ENCODE measurements at regions not wholly inside any gene's neighbourhood (a gene's known extent, or its start where the extent isn't known, plus 50 kb on each side); places are given as distances from the start of the nearest gene placed in this dataset.
"Not testable (repeated sequence)": the region's sequence is repeated elsewhere in the genome, so short reads cannot be mapped to it uniquely, and the experiment has no call there.

- not testable (repeated sequence) for TF ChIP-seq CTCF, POLR2A (IDR thresholded peaks at IDR 0.05)
Observed at GRCh38 chr1:117300183-117300582, 67.1 kb upstream of the MAN1A2 start.

Measured in breast epithelium (tissue), 3 donors.